Kidney capillary endothelial cell (primary cell): ENCODE measurements at regions not wholly inside any gene's neighbourhood (a gene's known extent, or its start where the extent isn't known, plus 50 kb on each side); places are given as distances from the start of the nearest gene placed in this dataset.

Experiments
- DNase-seq: peaks from one replicate; pipeline ENCODE4 v3.0.0-alpha.2; 2018; ENCODE audit warnings: low spot score

- DNase-seq: no peak
Measured at GRCh38 chr5:88487066-88487465, 218.4 kb upstream of the TMEM161B start.

GRCh38 chr5:88486431-88486830 is 217.8 kb upstream of the TMEM161B start:
- no peak for DNase-seq

- DNase-seq: no peak
Measured at GRCh38 chr5:88485531-88485930, 216.9 kb upstream of the TMEM161B start.

- DNase-seq: no peak
Measured at GRCh38 chr5:88483964-88484672, 215.5 kb upstream of the TMEM161B start.

GRCh38 chr5:88480801-88481499 is 212.3 kb upstream of the TMEM161B start:
- DNase-seq: no peak

GRCh38 chr5:88480245-88480644 is 211.6 kb upstream of the TMEM161B start:
- no peak for DNase-seq

GRCh38 chr5:88474574-88474973 is 205.9 kb upstream of the TMEM161B start:
- DNase-seq: no peak

- no peak for DNase-seq
Measured at GRCh38 chr5:88470745-88471144, 202.1 kb upstream of the TMEM161B start.

GRCh38 chr5:88459971-88460370 is 191.3 kb upstream of the TMEM161B start:
- no peak for DNase-seq

GRCh38 chr5:88452820-88453219 is 184.2 kb upstream of the TMEM161B start:
- peak; percentile 4 for DNase-seq

GRCh38 chr5:88450239-88450638 is 181.6 kb upstream of the TMEM161B start:
- DNase-seq: no peak

GRCh38 chr5:88438006-88438405 is 169.4 kb upstream of the TMEM161B start:
- DNase-seq: no peak

- no peak for DNase-seq
Measured at GRCh38 chr5:88436290-88436689, 167.6 kb upstream of the TMEM161B start.

- DNase-seq: no peak
Measured at GRCh38 chr5:88428633-88429032, 160.0 kb upstream of the TMEM161B start.

- no peak for DNase-seq
Measured at GRCh38 chr5:88426441-88426840, 157.8 kb upstream of the TMEM161B start.

GRCh38 chr5:88425124-88425523 is 156.5 kb upstream of the TMEM161B start:
- DNase-seq: no peak

GRCh38 chr5:88419931-88420330 is 151.3 kb upstream of the TMEM161B start:
- no peak for DNase-seq

- no peak for DNase-seq
Measured at GRCh38 chr5:88407341-88407740, 138.7 kb upstream of the TMEM161B start.

GRCh38 chr5:88405783-88406182 is 137.1 kb upstream of the TMEM161B start:
- no peak for DNase-seq

- DNase-seq: no peak
Measured at GRCh38 chr5:88404405-88404804, 135.8 kb upstream of the TMEM161B start.

- DNase-seq: no peak
Measured at GRCh38 chr5:88401686-88402085, 133.0 kb upstream of the TMEM161B start.

- DNase-seq: no peak
Measured at GRCh38 chr5:88401228-88401627, 132.6 kb upstream of the TMEM161B start.

GRCh38 chr5:88399561-88399960 is 130.9 kb upstream of the TMEM161B start:
- DNase-seq: no peak

- DNase-seq: no peak
Measured at GRCh38 chr5:88398316-88398715, 129.7 kb upstream of the TMEM161B start.
